Activated CD4-positive, alpha-beta T cell treated with anti-CD3 and anti-CD28 coated beads, Interleukin-2, Interleukin-4, amounts not matched to agents 100 ng/mL and 50 ng/mL, durations not matched to agents 16 hours and 8 hours (primary cell): ENCODE measurements at regions not wholly inside any gene's neighbourhood (a gene's known extent, or its start where the extent isn't known, plus 50 kb on each side); places are given as distances from the start of the nearest gene placed in this dataset.

Experiments used
- DNase-seq: peaks from one replicate; pipeline ENCODE4 v3.0.0-alpha.2; 2020; ENCODE audit warnings: low spot score

DNA sequence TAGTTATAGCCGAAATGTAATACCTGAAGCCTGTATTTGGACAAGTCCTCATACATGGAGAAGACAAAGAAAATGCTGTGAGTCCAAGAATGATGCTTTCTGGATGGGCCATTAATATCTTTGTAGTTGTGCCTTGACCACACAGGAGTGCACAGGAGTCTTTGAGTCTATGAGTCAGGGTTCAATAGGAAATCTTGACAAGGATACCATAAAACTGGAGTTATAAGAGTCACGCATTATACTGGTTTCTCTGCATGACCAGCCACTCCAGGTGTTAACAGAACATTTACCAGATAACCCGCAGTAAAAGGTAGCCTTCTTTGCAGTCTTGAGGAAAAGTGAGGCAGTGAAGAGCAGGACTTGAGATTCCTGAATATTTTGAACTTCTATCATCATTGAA lies 464.6 kb upstream of the PKN2 start:
- DNase-seq = no peak

DNA sequence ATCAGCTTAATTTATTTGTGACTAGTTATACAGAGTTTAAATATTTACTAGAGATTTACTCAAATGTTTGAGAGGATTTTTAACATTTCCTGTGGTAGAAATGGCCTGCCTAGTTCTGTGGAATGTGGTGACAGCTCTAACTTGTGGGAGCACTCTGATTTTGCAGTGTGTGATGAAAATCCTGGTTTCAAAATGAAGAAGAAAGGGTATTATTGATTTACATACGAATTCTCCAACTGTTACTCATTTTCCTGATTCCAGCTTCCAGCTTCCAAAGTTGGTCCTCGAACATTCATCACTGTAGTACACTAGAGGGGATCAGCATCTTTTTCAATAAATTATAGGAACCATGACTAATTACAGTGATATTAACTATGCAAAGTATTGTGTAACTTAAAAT lies 462.7 kb upstream of the PKN2 start:
- no peak for DNase-seq

DNA sequence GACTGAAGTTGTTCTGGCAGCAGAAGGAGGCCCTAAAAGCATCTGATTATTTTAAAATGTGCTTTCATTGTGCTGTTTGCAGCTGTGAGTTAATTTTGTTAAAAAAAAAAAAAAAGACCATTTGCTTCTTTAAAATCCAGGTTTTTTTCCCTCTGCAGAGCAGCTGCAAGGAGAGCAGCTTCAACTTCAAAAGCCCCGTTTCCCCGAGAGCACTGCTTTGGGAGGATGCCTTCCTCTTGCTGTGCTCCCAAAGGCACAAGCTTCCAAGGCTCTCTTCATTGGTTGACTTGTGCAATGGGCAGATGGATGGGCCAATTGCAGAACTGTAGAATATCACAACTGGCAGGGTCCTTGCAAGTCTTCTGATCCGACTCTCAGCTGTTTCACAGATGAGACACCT lies 459.2 kb upstream of the PKN2 start:
- no peak for DNase-seq

DNA sequence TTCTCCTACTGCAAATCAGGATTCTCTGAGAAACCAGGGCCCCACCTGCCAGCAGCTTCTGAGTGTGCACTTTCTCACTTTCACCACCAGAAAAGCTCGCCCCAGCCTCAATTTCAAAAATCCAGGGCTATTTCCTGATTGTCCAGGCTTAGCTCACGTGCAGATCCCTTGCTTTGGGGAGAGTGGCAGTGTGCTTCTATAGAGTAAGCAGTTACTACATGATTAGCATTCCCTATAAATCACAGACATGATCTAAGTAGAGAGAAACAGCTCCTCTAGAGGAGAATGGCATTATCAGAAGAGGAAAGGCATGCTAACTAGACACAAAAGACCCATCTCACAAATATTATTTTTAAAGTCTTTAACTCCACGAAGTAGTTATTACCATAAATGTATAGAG lies 456.0 kb upstream of the PKN2 start:
- DNase-seq = no peak

DNA sequence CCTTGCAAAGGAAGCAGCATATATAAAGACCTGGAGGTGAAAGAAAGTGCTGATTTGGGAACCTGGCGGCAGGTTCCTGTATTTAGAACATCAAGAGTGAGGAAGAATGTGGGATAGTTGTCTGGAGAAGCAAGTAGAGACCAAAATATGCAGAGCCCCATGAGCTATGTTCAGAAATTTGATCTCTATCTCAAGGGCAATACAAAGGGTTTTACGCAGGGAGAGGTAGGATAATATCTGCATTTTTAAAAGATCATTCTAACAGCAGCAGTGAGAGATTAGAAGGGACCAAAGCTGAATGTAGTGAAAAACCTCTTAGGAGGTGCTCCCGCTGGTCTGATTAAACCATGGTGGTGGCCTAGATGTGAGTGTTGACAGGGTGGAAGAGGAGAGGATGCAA lies 453.9 kb upstream of the PKN2 start:
- no peak for DNase-seq

DNA sequence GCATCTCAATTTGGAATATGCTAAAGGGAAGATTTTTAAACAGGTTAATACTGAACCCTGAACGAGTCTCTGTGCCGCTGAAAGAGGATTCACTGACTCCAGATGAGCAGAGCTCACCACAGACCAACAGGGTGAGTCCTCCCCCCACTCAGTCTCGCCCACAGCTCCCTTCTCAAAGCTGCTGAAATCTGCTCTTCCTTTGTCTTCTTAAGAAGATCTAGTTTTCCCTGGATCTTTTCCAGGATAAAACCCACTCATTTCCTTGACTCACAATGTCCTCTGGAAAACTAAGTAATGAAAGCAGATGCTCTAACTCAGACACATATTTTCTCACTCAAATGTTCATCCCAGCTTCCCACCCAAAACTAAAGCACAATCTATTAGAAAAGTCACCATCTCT lies 447.0 kb upstream of the PKN2 start:
- DNase-seq = no peak

DNA sequence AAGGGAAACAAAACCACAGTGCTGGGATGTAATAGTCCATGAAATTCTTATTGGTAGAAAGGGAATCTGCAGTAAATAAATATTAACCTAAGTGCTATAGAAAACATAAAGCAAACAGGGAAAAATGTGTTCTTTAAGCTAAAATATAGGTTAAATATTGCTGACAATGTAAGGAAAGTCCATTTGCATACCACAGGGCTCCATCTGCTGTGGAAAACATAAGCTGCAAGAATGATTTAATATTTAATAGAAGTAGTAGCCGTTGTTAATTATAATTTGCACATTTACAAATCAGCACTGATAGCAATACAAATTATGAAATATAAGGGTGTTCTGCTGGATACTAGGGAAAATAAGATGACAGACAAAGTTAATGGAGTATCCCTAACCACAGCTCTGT lies 444.9 kb upstream of the PKN2 start:
- no peak for DNase-seq

DNA sequence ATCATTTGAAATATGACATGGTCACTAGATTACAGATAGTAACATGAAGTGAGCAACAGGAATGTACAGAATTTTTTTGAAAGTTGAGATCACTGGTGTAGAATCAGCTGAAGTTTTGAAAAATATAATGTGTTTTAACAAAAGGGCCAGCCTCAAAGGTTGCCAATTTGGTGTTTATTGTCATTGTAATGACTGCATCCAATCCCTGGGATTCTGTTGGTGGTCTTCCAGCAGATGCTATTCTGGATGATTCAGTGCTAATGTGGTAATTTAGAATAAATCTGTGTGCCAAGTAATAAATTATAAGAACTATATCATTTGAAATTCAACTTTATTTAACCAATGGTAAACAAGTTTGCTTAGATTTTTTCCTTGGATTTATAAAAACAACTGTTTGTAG lies 436.4 kb upstream of the PKN2 start:
- no peak for DNase-seq

DNA sequence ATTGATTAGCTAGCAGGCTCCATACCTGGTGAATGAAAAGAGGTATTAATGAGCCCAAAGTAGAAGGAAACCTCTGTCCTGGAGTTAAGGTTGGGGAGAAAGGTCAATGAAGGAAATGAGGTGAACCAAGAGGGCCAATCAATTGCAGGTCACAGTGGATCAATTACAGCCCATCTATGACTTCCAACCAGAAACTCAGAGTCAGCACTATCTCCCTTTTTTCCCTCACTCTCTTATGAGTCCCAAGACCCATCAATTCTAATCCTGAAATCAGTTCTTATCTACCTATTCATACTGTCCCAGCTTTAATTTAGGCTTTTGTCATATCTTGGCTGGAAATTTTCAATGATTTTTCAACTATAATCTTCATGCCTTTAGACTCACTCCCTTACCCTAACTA lies 433.2 kb upstream of the PKN2 start:
- DNase-seq = no peak

DNA sequence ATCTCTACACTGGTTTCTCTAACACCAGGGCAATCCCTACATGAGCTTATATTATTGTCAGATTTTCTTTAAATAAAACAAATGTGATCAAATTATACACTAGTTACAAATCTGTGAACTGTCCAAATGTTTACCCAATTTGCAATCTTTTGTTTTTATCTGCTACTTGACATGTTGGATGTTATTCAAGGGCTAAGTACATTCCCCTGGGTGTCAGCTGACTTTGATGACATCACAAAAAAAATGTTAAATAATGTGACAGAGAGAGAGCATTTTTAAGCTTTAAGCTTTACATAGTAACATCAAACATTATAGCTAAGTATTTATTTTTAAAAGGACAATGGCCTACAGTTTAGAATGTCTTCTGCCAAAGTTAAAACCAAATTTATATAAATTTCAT lies 431.3 kb upstream of the PKN2 start:
- DNase-seq = no peak

DNA sequence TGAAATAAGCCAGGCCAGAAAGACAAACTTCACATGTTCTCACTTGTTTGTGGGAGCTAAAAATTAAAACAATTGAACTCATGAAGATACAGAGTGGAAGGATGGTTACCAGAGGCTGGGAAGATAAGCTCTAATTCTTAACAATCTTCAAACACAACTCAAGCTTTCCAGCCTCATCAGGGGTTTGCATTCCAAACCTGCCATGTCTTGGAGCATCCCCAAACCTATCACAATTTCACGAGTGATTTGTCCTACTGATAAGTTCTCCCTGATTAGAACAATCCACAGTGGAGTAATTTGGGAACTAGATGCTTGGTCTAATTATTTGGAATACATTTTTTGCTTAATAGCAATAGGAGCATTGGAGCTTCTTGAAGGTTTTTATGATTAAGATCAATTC lies 418.5 kb upstream of the PKN2 start:
- DNase-seq = no peak

DNA sequence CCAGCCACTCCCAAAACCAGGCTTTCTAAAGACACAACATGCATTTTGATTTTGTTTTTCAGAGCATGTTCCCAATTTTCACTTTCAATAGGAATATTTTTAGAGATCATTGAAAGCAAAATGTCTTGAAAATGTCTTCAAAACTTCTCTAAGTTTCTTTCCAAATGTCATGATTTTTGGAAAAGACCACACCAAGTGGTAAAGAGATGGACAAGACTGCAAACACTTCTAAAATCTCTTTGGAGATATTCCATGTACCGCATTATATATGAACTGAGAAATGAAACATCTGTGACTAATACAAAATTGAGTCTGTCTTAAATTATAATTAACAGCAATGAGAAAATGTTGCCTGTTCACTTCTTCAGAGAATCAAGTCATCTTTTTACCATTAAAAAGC lies 418.0 kb upstream of the PKN2 start:
- DNase-seq = no peak

DNA sequence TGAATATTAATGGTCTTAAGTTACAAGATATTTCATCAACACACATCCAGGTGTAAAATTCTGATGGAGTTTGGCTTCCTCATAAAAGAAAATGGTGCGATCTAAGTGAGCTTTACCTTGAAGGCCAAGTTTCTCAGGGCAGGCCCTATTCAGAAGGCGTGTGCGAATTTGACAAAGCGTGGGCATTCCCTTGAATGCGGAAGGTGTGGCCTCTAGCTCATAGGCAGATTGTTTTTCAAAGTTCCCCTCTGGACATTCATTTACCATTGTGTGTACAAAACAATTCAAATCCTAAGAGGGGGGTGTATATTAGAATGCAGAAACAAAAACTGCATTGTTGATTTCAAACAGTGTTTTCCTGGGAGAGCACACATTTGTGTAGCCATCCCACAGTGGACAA lies 411.9 kb upstream of the PKN2 start:
- DNase-seq = no peak

DNA sequence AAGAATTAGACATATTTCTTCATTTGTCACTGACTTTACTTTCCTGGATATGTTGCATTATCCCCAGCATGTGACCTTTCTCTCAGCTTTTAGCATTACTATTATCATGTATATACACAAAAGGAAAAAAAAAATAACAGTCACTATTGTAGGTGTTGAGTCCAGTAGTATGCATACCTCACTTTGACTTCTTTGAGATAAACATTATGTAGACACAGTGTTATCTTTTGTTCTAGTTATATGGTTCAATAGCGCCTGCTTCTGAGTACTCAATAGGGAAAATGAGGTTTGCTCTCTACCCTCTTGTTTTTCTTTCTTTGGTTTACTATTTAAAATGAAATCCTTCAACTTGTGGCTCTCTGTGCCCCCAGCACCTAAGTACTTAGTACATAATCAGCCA lies 409.6 kb upstream of the PKN2 start:
- DNase-seq = no peak

DNA sequence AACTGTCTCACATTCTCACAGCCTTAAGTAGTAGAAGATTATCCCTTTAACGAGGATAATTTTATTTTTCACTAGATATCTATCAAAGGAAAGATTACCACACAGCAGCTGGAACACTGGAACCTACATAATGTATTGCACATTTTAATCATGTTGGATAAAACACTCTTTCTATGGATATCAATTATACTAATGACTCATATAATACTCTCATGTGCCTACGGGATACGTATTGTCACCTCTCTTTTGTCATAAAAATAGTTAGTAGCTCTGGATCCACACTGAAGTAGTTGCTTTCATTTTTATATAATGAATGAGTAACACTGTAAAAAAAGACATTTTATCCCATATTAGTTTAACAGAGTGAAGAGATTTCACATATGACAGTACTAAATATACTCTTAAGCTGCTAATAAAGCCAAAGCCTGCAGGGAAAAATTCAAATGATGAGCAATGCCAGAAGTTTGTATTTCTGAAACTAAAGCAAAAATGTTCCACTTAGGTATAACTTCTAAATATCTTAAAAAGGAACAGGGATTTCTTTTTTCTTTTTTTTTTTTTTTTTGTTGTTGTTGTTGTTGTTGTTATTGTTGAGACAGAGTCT lies 408.7 kb upstream of the PKN2 start:
- no peak for DNase-seq

DNA sequence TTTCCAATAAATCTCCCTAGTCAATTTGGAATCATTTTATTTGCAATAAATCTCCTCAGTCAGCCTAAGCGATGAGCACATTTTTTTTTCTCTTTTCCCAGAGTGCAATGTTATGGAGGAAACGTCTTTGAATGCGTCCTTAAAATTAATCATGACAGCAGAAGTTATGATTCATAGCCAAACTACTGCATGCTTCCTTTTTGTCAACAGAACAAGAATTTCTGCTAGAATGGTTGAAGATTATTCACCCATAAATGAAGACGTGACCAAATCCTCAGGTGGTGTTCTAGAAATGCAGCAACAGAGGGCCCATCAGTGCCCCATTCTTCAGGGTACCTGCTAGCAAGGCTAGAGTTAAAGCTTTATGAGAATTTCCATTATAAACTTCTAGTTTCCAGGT lies 407.9 kb upstream of the PKN2 start:
- DNase-seq = no peak

DNA sequence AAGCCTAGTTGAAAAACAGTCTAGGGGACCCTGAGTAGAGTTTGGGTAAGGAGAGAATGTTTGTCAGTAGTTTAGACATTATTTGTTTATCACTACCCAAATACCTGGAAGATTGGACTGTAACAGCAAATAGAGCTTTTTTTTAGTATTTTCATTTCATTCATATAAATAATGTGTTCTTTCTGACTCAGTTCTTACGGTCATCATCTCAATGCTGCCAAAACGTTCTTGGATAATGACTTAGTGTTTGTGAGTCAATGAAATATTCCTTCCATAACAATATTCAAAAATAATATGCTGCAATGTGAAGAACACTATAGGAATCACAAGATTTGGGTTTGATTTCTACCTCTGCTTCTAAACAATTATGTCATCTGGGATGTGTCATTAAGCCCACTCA lies 400.0 kb upstream of the PKN2 start:
- no peak for DNase-seq

DNA sequence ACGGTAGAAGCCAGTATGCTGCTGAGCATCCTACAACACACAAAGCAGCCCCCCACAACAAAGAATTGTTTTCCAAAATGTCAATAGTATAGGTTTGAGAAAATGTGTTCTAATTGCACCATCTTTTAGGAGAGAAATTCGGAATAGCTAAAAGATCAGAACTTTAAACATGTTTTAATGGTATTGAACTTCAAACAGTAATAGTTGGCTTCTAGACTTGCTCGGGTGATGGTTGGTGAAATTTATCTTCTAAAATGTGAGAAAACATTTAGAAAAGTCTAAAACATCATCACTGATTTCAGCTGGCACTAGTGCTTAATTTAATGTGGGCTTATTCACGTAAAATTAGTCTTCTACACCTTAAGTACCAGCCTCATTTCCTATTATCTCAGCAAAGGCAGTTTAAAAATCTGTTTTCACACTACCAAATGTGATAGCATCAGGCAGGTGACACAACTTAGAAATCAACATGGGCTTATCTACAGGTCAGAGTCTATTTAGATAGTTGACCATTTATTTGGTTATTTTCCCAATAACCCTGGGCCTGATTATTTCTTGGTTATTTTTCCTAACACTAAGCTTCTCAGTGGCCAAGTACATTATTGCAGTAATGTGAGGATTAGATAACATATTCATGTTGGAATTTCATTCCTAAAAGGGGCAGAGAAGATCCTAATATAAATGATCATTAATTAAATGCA lies 399.3 kb upstream of the PKN2 start:
- no peak for DNase-seq

DNA sequence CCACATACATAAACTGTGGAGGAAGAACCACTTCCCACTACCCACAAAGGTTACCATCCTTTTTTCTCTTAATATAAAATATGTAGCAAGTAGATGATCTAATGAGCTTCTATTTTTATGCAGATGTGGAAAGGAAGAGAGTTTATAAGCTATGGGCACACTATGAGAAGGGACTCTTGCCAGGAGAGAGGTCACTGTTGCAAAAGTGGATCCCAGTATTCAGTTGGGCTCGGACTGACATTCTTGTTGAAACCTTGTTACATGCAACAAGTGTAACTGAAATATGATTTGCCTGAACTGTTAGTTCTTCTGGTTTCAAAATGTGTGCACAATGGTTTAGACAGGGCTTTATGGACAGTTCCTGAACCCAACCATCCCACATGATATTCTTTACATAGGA lies 397.4 kb upstream of the PKN2 start:
- no peak for DNase-seq

DNA sequence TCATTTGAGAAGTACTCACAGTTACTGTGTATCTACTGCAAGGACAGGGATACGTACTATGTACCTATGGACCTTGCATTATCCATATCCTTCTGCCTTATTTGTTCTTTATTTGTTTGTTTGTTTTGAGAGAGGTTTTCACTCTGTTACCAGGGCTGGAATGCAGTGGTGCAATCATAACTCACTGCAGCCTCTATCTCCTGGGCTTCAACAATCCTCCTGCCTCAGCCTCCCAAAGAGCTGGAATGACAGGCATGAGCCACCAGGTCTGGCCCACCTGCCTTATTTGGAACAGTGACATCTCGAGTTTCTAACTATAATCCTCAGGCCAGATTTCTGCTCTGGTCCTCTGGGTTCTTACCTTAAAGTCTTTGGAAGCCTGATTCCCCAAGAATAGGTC lies 395.5 kb upstream of the PKN2 start:
- no peak for DNase-seq

DNA sequence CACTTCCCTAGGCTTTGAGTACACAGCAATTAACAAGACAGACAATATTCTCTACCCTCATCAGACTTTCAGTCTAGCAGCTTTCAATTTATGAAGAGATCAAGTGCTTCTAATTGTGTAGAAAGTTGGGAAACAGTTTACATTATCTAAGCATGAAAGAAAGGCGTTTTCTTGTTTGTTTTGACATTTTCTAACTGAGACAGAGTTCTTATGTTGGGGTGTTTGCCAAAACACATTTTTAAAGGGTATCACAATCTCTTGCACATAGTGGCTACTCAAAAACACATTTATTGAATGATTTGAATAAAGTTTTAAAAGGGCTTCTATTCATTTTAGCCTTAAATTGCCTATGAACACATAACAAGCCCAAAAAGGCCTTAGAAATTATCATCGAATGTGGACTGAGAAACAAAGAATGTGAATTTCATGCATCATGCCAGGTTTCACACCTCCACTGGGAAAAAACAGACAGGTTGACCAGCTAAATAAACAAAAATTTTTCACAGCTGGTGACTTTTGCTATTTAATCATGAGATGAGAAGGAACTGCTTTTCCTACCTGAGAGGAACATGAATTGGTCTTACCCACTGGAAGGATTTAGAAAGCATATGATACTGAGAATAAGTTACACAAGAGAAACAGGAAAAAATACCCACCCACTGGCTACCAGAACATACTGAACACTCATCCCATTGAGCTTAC lies 394.5 kb upstream of the PKN2 start:
- DNase-seq = no peak

DNA sequence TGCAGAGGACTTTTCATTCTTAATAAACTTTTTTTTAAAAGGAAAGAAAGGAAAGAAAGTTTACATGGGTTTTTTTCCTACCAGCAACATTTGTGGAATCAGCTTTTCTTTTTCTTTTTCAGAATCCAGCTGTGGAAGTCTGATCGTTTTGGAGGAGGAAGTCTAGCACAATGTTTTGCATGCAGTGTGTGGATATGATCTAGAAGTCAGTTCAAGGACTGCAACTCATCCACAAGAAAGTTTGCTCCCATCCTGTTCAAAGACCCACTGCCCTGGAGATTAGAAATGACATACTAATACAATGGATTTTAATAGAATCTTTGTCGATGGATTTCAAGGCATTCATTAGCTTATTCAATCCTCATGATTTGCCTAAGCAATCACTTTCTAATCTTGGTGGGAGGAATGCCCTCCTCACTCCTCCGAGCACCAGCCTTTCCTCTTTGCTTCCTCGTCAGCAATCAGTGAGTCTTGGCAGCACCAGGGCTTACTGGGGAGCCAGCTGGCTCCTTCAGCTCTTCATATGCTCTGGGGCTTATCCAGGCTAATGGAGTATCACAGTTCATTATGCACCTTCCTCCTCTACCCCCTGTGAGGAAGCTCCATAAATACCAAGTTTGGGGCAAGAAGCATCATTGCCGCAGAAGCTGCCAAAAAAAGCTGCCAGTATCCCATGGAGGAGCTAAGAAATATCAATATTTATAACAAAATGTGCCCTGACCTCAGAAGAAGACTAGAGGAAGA lies 392.3 kb upstream of the PKN2 start:
- DNase-seq = no peak

DNA sequence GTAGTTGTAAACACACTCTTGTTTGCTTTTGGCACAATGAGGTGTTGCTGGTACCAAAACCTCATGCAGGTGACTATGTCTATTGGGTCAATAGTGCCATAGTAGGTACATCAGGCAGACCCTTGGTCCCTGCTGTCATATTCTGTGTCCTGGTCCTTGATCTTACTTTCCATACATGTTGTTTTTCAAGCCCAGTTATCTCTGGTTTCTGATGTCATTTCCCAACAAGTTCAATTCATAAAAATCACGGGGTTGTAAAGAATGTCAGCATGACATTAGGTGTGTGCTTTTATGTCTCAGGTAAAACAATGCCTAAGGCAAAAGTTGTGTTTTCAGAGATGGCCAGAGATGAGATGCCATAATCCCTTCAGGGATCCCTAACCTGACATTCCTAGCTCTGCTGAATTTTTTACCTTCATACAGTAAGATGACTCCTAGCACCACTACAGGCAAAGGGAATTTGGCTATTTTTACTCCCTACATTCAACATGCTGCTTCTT lies 390.3 kb upstream of the PKN2 start:
- no peak for DNase-seq
